Chondrocyte (in vitro differentiated cells): ENCODE measurements at regions not wholly inside any gene's neighbourhood (a gene's known extent, or its start where the extent isn't known, plus 50 kb on each side); places are given as distances from the start of the nearest gene placed in this dataset.

Source experiments
- DNase-seq: peaks from one replicate; pipeline ENCODE4 v3.0.0; 2021; ENCODE audit warnings: mixed read lengths, low spot score
- H3K27ac Mint-ChIP-seq: one replicate; pipeline ENCODE4 v1.8.0; 2021; ENCODE audit warnings: mild to moderate bottlenecking, moderate library complexity, mixed read lengths; ENCODE audit not compliant: unreplicated experiment
- H3K27me3 Mint-ChIP-seq: 2 replicates; pipeline ENCODE4 v1.8.0; 2021; ENCODE audit warnings: low read depth, mixed read lengths
- H3K36me3 Mint-ChIP-seq: 2 replicates; pipeline ENCODE4 v1.8.0; 2021; ENCODE audit warnings: low read depth, mixed read lengths
- H3K4me1 Mint-ChIP-seq: 2 replicates; pipeline ENCODE4 v1.8.0; 2021; ENCODE audit warnings: low read depth, mild to moderate bottlenecking, mixed read lengths
- H3K4me3 Mint-ChIP-seq: one replicate; pipeline ENCODE4 v1.8.0; 2021; ENCODE audit warnings: mild to moderate bottlenecking, moderate library complexity, mixed read lengths; ENCODE audit not compliant: unreplicated experiment
- H3K9me3 Mint-ChIP-seq: 2 replicates; pipeline ENCODE4 v1.8.0; 2021; ENCODE audit warnings: low read depth, mixed read lengths
- CTCF ChIP-seq: fragments of 200-600 bp; sonication (generic); IDR thresholded peaks from 2 replicates; pipeline ENCODE4 v1.5.0; 2021; ENCODE audit warnings: antibody characterized with exemption, mild to moderate bottlenecking, moderate library complexity

GRCh38 chr18:57918601-57919000, 115.5 kb upstream of the ATP8B1 start:
- no peak for TF ChIP-seq CTCF
- Mint-ChIP-seq H3K9me3 (no peaks in the 10 kb centered on the region), H3K4me3 (no peak overlapping the region), H3K27me3 (no peaks in the 10 kb centered on the region), H3K36me3 (peaks cover 3% of the 10 kb centered on the region), H3K27ac (no peak overlapping the region), H3K4me1 (peaks cover 24% of the 10 kb centered on the region)
- DNase-seq, result no peak

- no peaks in the 10 kb centered on the region for H3K9me3 Mint-ChIP-seq
- H3K4me3 Mint-ChIP-seq, result no peak overlapping the region
- peaks cover 3% of the 10 kb centered on the region for H3K36me3 Mint-ChIP-seq
- H3K27me3 Mint-ChIP-seq, result no peaks in the 10 kb centered on the region
- DNase-seq, result no peak
- H3K4me1 Mint-ChIP-seq, result peaks cover 24% of the 10 kb centered on the region
- TF ChIP-seq CTCF, result no peak
- H3K27ac Mint-ChIP-seq, result no peak overlapping the region
These were observed 113.6 kb upstream of the ATP8B1 start for GRCh38 chr18:57916684-57917083.

GRCh38 chr18:57915865-57916582, 112.9 kb upstream of the ATP8B1 start:
- no peak for TF ChIP-seq CTCF
- no peaks in the 10 kb centered on the region for H3K27me3 Mint-ChIP-seq
- DNase-seq, result no peak
- H3K4me3 Mint-ChIP-seq, result no peak overlapping the region
- no peak overlapping the region for H3K27ac Mint-ChIP-seq
- H3K4me1 Mint-ChIP-seq, result peaks cover 28% of the 10 kb centered on the region
- peaks cover 3% of the 10 kb centered on the region for H3K36me3 Mint-ChIP-seq
- H3K9me3 Mint-ChIP-seq, result no peaks in the 10 kb centered on the region

GRCh38 chr18:57915248-57915647, 112.1 kb upstream of the ATP8B1 start:
- Mint-ChIP-seq H3K36me3 (peaks cover 3% of the 10 kb centered on the region), H3K27ac (no peak overlapping the region), H3K9me3 (no peaks in the 10 kb centered on the region), H3K4me1 (peaks cover 28% of the 10 kb centered on the region), H3K4me3 (no peak overlapping the region), H3K27me3 (no peaks in the 10 kb centered on the region)
- no peak for TF ChIP-seq CTCF
- no peak for DNase-seq

- H3K27me3 Mint-ChIP-seq, result no peaks in the 10 kb centered on the region
- no peaks in the 10 kb centered on the region for H3K36me3 Mint-ChIP-seq
- H3K4me3 Mint-ChIP-seq, result no peak overlapping the region
- TF ChIP-seq CTCF, result no peak
- no peaks in the 10 kb centered on the region for H3K9me3 Mint-ChIP-seq
- no peak overlapping the region for H3K27ac Mint-ChIP-seq
- no peak for DNase-seq
- peaks cover 38% of the 10 kb centered on the region for H3K4me1 Mint-ChIP-seq
These were observed 110.6 kb upstream of the ATP8B1 start for GRCh38 chr18:57913686-57914085.
